ENCODE measurements at regions not wholly inside any gene's neighbourhood (a gene's known extent, or its start where the extent isn't known, plus 50 kb on each side); places are given as distances from the start of the nearest gene placed in this dataset.
"Not testable (repeated sequence)": the region's sequence is repeated elsewhere in the genome, so short reads cannot be mapped to it uniquely, and the experiment has no call there.

DNA sequence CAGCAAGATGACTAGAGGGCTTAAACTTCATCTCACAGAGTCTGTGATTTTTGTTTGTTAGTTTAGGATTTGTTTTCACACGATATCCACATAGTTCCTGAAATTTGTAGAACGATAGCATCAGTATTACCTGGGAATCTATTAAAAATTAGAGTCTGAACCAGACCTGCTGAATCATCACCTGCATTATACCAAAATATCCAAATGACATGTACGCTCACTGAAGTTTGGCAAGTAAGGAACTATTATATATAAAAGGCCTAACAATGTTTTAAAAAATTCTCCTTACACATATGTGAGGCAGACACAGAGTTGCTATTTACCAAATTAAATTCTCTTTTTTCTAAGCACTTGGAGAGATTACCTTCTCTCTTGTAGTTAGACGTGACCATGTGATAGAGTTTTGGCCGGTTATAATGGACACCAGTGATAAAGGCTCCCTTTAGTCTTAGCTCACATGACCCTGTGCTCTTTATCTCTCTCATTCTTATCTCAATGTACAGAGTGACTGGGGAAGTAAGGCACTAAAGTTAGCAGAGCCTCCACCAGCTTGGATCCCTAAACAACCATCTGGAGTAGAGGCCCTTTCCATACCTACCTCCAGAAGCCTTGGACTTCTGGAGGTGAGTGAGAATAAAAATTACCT is 363.1 kb downstream of the DSC3 start:
- DNase-seq (ENCODE audit: low read depth), result no peak
- H3K4me3 ChIP-seq (ENCODE audit: low read depth, low read length), result no peak overlapping the region
- TF ChIP-seq, protein P1, sequence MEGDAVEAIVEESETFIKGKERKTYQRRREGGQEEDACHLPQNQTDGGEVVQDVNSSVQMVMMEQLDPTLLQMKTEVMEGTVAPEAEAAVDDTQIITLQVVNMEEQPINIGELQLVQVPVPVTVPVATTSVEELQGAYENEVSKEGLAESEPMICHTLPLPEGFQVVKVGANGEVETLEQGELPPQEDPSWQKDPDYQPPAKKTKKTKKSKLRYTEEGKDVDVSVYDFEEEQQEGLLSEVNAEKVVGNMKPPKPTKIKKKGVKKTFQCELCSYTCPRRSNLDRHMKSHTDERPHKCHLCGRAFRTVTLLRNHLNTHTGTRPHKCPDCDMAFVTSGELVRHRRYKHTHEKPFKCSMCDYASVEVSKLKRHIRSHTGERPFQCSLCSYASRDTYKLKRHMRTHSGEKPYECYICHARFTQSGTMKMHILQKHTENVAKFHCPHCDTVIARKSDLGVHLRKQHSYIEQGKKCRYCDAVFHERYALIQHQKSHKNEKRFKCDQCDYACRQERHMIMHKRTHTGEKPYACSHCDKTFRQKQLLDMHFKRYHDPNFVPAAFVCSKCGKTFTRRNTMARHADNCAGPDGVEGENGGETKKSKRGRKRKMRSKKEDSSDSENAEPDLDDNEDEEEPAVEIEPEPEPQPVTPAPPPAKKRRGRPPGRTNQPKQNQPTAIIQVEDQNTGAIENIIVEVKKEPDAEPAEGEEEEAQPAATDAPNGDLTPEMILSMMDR (conservative IDR thresholded peaks at IDR 0.05; ENCODE audit: low read depth, low read length), result no peak

DNA sequence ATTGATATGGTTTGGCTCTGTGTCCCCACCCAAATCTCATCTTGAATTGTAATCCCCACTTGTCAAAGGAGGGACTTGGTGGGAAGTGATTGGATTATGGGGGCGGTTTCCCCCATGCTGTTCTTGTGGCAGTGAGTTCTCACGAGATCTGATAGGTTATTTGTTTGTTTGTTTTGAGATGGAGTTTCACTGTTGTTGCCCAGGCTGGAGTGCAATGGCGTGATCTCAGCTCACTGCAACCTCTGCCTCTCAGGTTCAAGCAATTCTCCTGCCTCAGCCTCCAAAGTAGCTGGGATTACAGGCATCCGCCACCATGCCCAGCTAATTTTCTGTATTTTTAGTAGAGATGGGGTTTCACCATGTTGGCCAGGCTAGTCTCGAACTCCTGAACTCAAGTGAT is 364.7 kb downstream of the DSC3 start:
- not testable (repeated sequence) for H3K4me3 ChIP-seq (ENCODE audit: low read depth, low read length); DNase-seq (ENCODE audit: low read depth)

DNA sequence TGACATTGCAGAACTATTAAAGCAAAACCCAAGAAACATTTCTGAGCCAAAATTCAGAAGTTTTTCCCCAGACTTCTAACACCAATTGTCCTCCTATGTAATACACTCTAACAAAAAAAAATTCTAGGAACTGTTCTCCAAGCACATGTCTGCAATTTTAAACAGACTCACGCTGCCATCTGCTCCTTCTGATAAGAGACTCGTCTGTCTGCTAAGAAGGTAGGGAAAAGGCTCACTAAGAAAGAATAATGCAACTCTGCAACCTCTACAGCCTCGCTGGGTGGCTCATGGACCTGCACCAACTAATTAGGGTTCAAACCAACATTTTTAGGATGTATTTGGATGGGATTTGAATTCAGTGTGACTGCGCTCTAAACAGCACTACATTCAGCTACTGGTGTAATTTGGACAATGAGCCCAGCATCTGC is 366.5 kb downstream of the DSC3 start:
- no peak overlapping the region for H3K4me3 ChIP-seq (ENCODE audit: low read depth, low read length)
- no peak for DNase-seq (ENCODE audit: low read depth)
- TF ChIP-seq, protein P1 (conservative IDR thresholded peaks at IDR 0.05; ENCODE audit: low read depth, low read length), result no peak

DNA sequence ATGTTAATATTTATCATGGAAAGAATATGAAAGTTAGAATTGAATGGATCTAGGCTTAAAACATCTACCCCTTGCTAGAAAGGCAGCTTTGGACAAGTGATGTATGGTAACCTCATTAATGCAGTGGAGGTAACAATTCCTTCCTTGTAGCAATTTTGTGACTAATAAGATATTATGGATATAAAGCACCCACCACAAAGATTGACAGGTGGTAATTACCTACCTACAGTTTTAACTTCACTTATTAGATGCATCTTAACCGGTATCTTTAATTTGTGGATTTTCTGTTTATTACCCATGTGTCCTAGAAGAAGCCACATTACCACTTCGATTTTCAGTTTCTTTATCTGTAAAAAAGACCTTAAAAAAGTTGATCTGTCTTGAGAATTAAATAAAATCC is 367.0 kb downstream of the DSC3 start:
- DNase-seq (ENCODE audit: low read depth), result no peak
- no peak overlapping the region for H3K4me3 ChIP-seq (ENCODE audit: low read depth, low read length)
- TF ChIP-seq, protein P1 (conservative IDR thresholded peaks at IDR 0.05; ENCODE audit: low read depth, low read length), result no peak

DNA sequence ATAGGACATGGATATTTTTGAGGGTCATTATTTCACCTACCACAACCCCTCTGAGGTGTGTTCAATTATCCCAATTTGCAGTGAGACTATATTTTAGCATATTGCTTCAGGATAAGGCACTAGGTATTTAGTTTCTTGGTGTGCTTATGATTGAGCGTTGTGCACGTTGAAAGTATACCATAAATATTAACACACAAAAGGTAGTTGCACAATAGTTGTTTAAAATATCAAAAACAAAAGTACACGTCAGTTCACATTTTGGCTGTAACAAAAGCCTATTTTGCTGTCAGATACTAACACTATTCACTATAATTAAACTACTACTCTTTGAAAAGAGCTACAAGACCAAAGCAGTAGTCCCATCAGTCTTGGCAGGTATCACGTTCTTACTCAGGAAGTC is 367.5 kb downstream of the DSC3 start:
- DNase-seq (ENCODE audit: low read depth), result no peak
- H3K4me3 ChIP-seq (ENCODE audit: low read depth, low read length), result no peak overlapping the region
- TF ChIP-seq, protein P1 (conservative IDR thresholded peaks at IDR 0.05; ENCODE audit: low read depth, low read length), result no peak

DNA sequence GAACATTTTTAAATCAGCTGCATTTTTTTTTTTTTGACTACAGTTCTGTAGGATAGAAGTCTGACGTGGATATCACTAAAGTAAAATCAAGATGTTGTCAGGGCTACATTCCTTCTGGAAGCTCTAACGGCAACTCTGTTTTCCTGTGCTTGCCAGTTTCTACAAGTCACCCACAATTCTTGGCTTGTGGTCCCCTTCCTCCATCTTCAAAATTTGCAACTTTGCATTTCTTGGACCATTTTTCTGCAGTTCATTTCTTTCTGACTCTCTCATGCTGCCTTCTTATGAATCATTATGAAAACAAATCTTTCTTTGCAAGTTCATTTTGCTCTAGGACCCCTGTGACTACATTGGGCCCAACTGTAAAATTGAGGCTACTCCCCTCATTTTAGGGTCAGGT is 367.9 kb downstream of the DSC3 start:
- TF ChIP-seq, protein P1 (conservative IDR thresholded peaks at IDR 0.05; ENCODE audit: low read depth, low read length), result no peak
- no peak overlapping the region for H3K4me3 ChIP-seq (ENCODE audit: low read depth, low read length)
- DNase-seq (ENCODE audit: low read depth), result no peak

DNA sequence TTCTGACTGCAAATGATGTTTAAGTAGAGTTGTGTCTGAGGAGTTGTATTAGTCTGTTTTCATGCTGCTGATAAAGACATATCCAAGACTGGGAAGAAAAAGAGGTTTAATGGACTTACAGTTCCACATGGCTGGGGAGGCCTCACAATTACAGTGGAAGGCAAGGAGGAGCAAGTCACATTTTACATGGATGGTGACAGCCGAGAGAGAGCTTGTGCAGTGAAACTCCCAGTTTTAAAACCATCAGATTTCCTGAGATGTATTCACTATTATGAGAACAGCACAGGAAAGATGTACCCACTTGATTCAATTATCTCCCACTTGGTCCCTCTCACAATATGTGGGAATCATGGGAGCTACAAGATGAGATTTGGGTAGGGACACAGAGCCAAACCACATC is 370.1 kb downstream of the DSC3 start:
- not testable (repeated sequence) for DNase-seq (ENCODE audit: low read depth); H3K4me3 ChIP-seq (ENCODE audit: low read depth, low read length)

DNA sequence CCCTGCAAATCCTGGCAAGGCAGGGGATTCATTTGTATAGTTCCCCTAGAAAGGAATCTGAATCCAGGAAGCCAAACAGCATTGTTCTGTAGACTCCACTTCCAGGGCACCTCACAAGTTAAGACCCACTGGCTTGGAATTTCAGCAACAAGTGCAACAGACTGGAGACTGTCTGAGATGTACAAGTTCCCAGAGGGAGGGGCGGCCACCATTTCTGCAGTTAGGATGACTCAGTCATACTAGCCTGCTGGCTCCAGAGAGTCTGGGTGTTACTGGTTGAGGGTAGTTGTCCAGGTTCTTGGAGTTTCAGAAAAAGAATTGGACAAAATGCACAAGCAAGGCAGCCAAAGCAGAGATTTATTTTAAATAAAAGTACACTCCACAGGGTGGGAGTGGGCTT is 384.2 kb downstream of the DSC3 start:
- H3K4me3 ChIP-seq (ENCODE audit: low read depth, low read length), result no peak overlapping the region
- TF ChIP-seq, protein P1 (conservative IDR thresholded peaks at IDR 0.05; ENCODE audit: low read depth, low read length), result no peak
- no peak for DNase-seq (ENCODE audit: low read depth)
